Liver (tissue), 3 donors: ENCODE measurements at regions not wholly inside any gene's neighbourhood (a gene's known extent, or its start where the extent isn't known, plus 50 kb on each side); places are given as distances from the start of the nearest gene placed in this dataset.

Source experiments
- ATF3 ChIP-seq: IDR thresholded peaks from 2 replicates; pipeline ENCODE4 v1.6.1; 2016; ENCODE audit warnings: antibody characterized with exemption
- EGR1 ChIP-seq, 2 donors: IDR thresholded peaks; 2 replicates each; pipeline ENCODE4 v1.6.1; 2016 to 2018; ENCODE audit warnings: antibody characterized with exemption in 2 of 2, low read depth in 2 of 2
- FOXA1 ChIP-seq: IDR thresholded peaks from 2 replicates; pipeline ENCODE4 v1.6.1; 2016; ENCODE audit warnings: antibody characterized with exemption
- HNF4G ChIP-seq: IDR thresholded peaks from 2 replicates; pipeline ENCODE4 v1.6.1; 2016; ENCODE audit warnings: antibody characterized with exemption
- JUND ChIP-seq, 2 donors: IDR thresholded peaks; 2 replicates each; pipeline ENCODE4 v1.6.1; 2016; ENCODE audit warnings: antibody characterized with exemption in 2 of 2
- RAD21 ChIP-seq, 2 donors: IDR thresholded peaks; 2 replicates each; pipeline ENCODE4 v1.6.1; 2016; ENCODE audit warnings: antibody characterized with exemption in 2 of 2, mild to moderate bottlenecking in 2 of 2
- REST ChIP-seq: IDR thresholded peaks from 2 replicates; pipeline ENCODE4 v1.6.1; 2016; ENCODE audit warnings: antibody characterized with exemption, mild to moderate bottlenecking
- SP1 ChIP-seq: IDR thresholded peaks from 2 replicates; pipeline ENCODE4 v1.6.1; 2018; ENCODE audit warnings: antibody characterized with exemption, mild to moderate bottlenecking
- ZBTB33 ChIP-seq: IDR thresholded peaks from 2 replicates; pipeline ENCODE4 v1.6.1; 2016; ENCODE audit warnings: antibody characterized with exemption
- TF ChIP-seq, protein P1 (sequence below): fragments of 150-350 bp; IDR thresholded peaks from 2 replicates; pipeline ENCODE4 v1.5.1; 2017; ENCODE audit warnings: improper control_type of control experiment, low read depth, low read length; ENCODE audit not compliant: missing input control
- donor health status: healthy.
- donor health status: healthy.

DNA sequence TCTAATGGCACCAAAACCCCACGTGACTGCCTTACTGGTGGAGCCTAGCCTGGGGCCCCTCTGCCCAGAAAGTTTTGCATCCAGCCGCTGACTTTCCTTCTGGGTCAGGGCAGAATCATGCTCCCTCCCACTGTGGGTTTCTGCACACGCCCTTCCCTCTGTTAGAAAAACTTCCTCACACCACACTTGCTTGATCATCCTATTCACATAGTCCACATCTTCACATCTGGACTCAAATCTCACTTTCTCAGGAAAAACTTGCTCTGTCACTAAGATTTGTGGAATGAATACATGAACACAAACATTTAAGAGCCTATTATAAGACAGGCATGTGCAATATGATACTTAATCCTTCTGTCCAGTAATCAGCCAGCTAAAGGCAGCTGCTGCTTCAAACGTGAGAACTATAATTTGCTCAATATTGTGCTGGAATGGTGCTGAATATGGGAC lies 274.7 kb downstream of the RND3 start:
- TF ChIP-seq JUND (IDR thresholded peaks at IDR 0.05) (no peak), SP1 (no peak), RAD21 (IDR thresholded peaks at IDR 0.05) (no peak), REST (no peak), ATF3 (no peak), HNF4G (no peak), EGR1 (IDR thresholded peaks at IDR 0.05; ENCODE audit: low read depth in 2 of 2) (no peak), ZBTB33 (no peak), FOXA1 (no peak)
- TF ChIP-seq, protein P1, sequence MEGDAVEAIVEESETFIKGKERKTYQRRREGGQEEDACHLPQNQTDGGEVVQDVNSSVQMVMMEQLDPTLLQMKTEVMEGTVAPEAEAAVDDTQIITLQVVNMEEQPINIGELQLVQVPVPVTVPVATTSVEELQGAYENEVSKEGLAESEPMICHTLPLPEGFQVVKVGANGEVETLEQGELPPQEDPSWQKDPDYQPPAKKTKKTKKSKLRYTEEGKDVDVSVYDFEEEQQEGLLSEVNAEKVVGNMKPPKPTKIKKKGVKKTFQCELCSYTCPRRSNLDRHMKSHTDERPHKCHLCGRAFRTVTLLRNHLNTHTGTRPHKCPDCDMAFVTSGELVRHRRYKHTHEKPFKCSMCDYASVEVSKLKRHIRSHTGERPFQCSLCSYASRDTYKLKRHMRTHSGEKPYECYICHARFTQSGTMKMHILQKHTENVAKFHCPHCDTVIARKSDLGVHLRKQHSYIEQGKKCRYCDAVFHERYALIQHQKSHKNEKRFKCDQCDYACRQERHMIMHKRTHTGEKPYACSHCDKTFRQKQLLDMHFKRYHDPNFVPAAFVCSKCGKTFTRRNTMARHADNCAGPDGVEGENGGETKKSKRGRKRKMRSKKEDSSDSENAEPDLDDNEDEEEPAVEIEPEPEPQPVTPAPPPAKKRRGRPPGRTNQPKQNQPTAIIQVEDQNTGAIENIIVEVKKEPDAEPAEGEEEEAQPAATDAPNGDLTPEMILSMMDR: no peak
